HCT116 (cell line): ENCODE measurements at regions not wholly inside any gene's neighbourhood (a gene's known extent, or its start where the extent isn't known, plus 50 kb on each side); places are given as distances from the start of the nearest gene placed in this dataset.

ENCODE experiments used
- ATAC-seq: fragments of 200-7000 bp; cut with Tn5 transposase; 2 replicates; pipeline ENCODE4 v1.9.1; 2020; ENCODE audit warnings: mild to moderate bottlenecking, moderate library complexity
- BruUV-seq: library from RNA; stranded (reverse); fragments of 400-500 nt; replicated peaks from 2 replicates; lab custom pipeline; 2021; lab: Mats Ljungman, UMichigan
- CTCF ChIA-PET: fragments of 300-600 bp; sonication (Branson Sonifier 250); formaldehyde crosslinking; loops from one replicate; lab custom pipeline; 2021; ENCODE audit warnings: antibody characterized with exemption; lab: Charles Lee
- POLR2A ChIA-PET: fragments of 300-600, 350-600 bp; sonication (Branson Sonifier 250); formaldehyde crosslinking; loops from one replicate; lab custom pipeline; 2021; ENCODE audit warnings: antibody characterized with exemption; lab: Charles Lee
- RAD21 ChIA-PET, 2 experiments: fragments of 300-600 bp; sonication (Branson Sonifier 250); formaldehyde crosslinking; loops; one replicate each; lab custom pipeline; 2023; ENCODE audit warnings: low total read pairs in 2 of 2; ENCODE audit not compliant: uncharacterized antibody in 2 of 2, unreplicated experiment in 2 of 2, low non-redundant PET in 1 of 2; lab: Charles Lee
- DNase-seq: peaks from one replicate; pipeline ENCODE4 v3.0.0-alpha.2; 2010; ENCODE audit warnings: low read depth, low spot score
- H2AFZ ChIP-seq: fragments of 200-600 bp; shearing (Covaris generic), sonication (generic); 2 replicates; pipeline ENCODE4 v1.6.1; 2017; ENCODE audit warnings: low read depth, mixed run types, mixed read lengths, antibody characterized with exemption, low read length; ENCODE audit not compliant: poor library complexity, severe bottlenecking
- H3K27ac ChIP-seq: 2 replicates; pipeline ENCODE4 v1.5.1; 2012; ENCODE audit warnings: low read depth, low read length
- H3K27me3 ChIP-seq: fragments of 200-600 bp; sonication (generic); 2 replicates; pipeline ENCODE4 v1.6.1; 2016; ENCODE audit warnings: mixed run types, low read length, mixed read lengths; ENCODE audit not compliant: insufficient read depth
- H3K36me3 ChIP-seq, 2 experiments: fragments of 200-500 bp in 1 of 2; fragments of 200-600 bp in 1 of 2; sonication (Bioruptor generic) in 1 of 2; sonication (generic) in 1 of 2; 2 replicates each; pipeline versions ENCODE4 v1.5.1 to v1.6.1; 2014 to 2016; ENCODE audit warnings: low read length in 2 of 2, inconsistent platforms in 1 of 2, mixed read lengths in 1 of 2, mixed run types in 1 of 2; ENCODE audit not compliant: insufficient read depth in 2 of 2, control insufficient read depth in 1 of 2
- H3K4me1 ChIP-seq, 2 experiments: fragments of 200-600 bp in 1 of 2; sonication (generic) in 1 of 2; 2 replicates each; pipeline versions ENCODE4 v1.5.1 to v1.6.1; 2012 to 2017; ENCODE audit warnings: low read length in 2 of 2, inconsistent platforms in 1 of 2, mild to moderate bottlenecking in 1 of 2, mixed read lengths in 1 of 2, mixed run types in 1 of 2, moderate library complexity in 1 of 2; ENCODE audit not compliant: insufficient read depth in 2 of 2, control insufficient read depth in 1 of 2
- H3K4me2 ChIP-seq: fragments of 200-600 bp; sonication (generic); 2 replicates; pipeline ENCODE4 v1.6.1; 2017; ENCODE audit warnings: mixed run types, low read length, mixed read lengths
- H3K4me3 ChIP-seq, 2 experiments: fragments of 200-600 bp in 1 of 2; sonication (generic) in 1 of 2; replicated peaks in 1 of 2; 2 replicates each; pipeline ENCODE4 v1.5.1; 2011 to 2016; ENCODE audit warnings: low read length in 2 of 2, control low read depth in 1 of 2, low read depth in 1 of 2, mild to moderate bottlenecking in 1 of 2, mixed read lengths in 1 of 2, mixed run types in 1 of 2
- H3K79me2 ChIP-seq: fragments of 200-600 bp; sonication (generic); 2 replicates; pipeline ENCODE4 v1.6.1; 2017; ENCODE audit warnings: mild to moderate bottlenecking, mixed run types, low read length, moderate library complexity, mixed read lengths; ENCODE audit not compliant: insufficient read depth
- H3K9ac ChIP-seq: fragments of 200-600 bp; sonication (generic); 2 replicates; pipeline ENCODE4 v1.6.1; 2016; ENCODE audit warnings: low read length, mixed read lengths
- H3K9me2 ChIP-seq: fragments of 200-600 bp; sonication (generic), shearing (Covaris generic); 2 replicates; pipeline ENCODE4 v1.6.1; 2017; ENCODE audit warnings: mixed run types, mild to moderate bottlenecking, moderate library complexity; ENCODE audit not compliant: insufficient read depth
- H3K9me3 ChIP-seq, 2 experiments: fragments of 200-500 bp in 1 of 2; fragments of 200-600 bp in 1 of 2; sonication (Bioruptor generic) in 1 of 2; sonication (generic) in 1 of 2; 2 replicates each; pipeline ENCODE4 v1.6.1; 2014 to 2017; ENCODE audit warnings: low read length in 2 of 2, mixed read lengths in 2 of 2, inconsistent platforms in 1 of 2, low read depth in 1 of 2, mild to moderate bottlenecking in 1 of 2, mixed run types in 1 of 2, moderate library complexity in 1 of 2; ENCODE audit not compliant: control insufficient read depth in 1 of 2, insufficient read depth in 1 of 2
- H4K20me1 ChIP-seq: fragments of 200-600 bp; sonication (generic), shearing (Covaris generic); 2 replicates; pipeline ENCODE4 v1.6.1; 2017; ENCODE audit warnings: mixed run types, mild to moderate bottlenecking, moderate library complexity; ENCODE audit not compliant: insufficient read depth
- CEBPB ChIP-seq: IDR thresholded peaks from 2 replicates; pipeline ENCODE4 v1.6.1; 2012; ENCODE audit warnings: low read depth
- ELF1 ChIP-seq: IDR thresholded peaks from 2 replicates; pipeline ENCODE4 v1.6.1; 2012; ENCODE audit warnings: low read depth, borderline replicate concordance
- EZH2 ChIP-seq: fragments of 200-600 bp; sonication (generic); IDR thresholded peaks from 2 replicates; pipeline ENCODE4 v1.6.1; 2017; ENCODE audit warnings: antibody characterized with exemption, mixed run types
- FOSL1 ChIP-seq: IDR thresholded peaks from 2 replicates; pipeline ENCODE4 v1.6.1; 2012; ENCODE audit warnings: low read depth
- JUND ChIP-seq: IDR thresholded peaks from 2 replicates; pipeline ENCODE4 v1.6.1; 2012
- POLR2A ChIP-seq: IDR thresholded peaks from 2 replicates; pipeline ENCODE4 v1.7.0; 2011; ENCODE audit warnings: borderline replicate concordance; ENCODE audit not compliant: insufficient read depth, insufficient read length; ENCODE audit errors: extremely low read depth
- POLR2AphosphoS5 ChIP-seq: IDR thresholded peaks from 2 replicates; pipeline ENCODE4 v1.6.1; 2011; ENCODE audit warnings: mild to moderate bottlenecking, low read depth, low read length, moderate library complexity
- SIN3A ChIP-seq: IDR thresholded peaks from 2 replicates; pipeline ENCODE4 v1.6.1; 2012; ENCODE audit warnings: low read depth
- SP1 ChIP-seq: IDR thresholded peaks from 2 replicates; pipeline ENCODE4 v1.6.1; 2012; ENCODE audit warnings: low read depth
- SRF ChIP-seq: IDR thresholded peaks from 2 replicates; pipeline ENCODE4 v1.6.1; 2012; ENCODE audit warnings: low read depth
- YY1 ChIP-seq: IDR thresholded peaks from 2 replicates; pipeline ENCODE4 v1.6.1; 2011; ENCODE audit warnings: low read length, low read depth, moderate library complexity, mild to moderate bottlenecking; ENCODE audit not compliant: insufficient replicate concordance; ENCODE audit errors: extremely low read depth
- ZFX ChIP-seq: fragments of 450-650 bp; IDR thresholded peaks from 2 replicates; pipeline ENCODE4 v1.6.1; 2017
- ZNF274 ChIP-seq: fragments of 200-500 bp; sonication (Bioruptor generic); IDR thresholded peaks from 2 replicates; pipeline ENCODE4 v1.6.1; 2014; ENCODE audit warnings: mild to moderate bottlenecking, low read depth, low read length, inconsistent platforms
- intact Hi-C: fragments of 100-400 bp; cut with micrococcal nuclease; formaldehyde crosslinking; loops from 2 replicates; pipeline ENCODE4 v1.10.0; 2022
- TF ChIP-seq, protein P1 (sequence below), 3 experiments: fragments of 200-600 bp in 1 of 3; sonication (generic) in 1 of 3; IDR thresholded peaks in 2 of 3; conservative IDR thresholded peaks in 1 of 3; 2 replicates each; pipeline ENCODE4 v1.5.1; 2012 to 2017; ENCODE audit warnings: low read depth in 2 of 3, low read length in 2 of 3, antibody characterized with exemption in 1 of 3, borderline replicate concordance in 1 of 3, control low read depth in 1 of 3, mild to moderate bottlenecking in 1 of 3, mixed read lengths in 1 of 3, mixed run types in 1 of 3, moderate library complexity in 1 of 3; ENCODE audit not compliant: insufficient read depth in 1 of 3
- TF ChIP-seq, protein P2 (sequence below): IDR thresholded peaks from 2 replicates; pipeline ENCODE4 v1.6.1; 2012
- TF ChIP-seq, protein P3 (sequence below): IDR thresholded peaks from 2 replicates; pipeline ENCODE4 v1.6.1; 2012

DNA sequence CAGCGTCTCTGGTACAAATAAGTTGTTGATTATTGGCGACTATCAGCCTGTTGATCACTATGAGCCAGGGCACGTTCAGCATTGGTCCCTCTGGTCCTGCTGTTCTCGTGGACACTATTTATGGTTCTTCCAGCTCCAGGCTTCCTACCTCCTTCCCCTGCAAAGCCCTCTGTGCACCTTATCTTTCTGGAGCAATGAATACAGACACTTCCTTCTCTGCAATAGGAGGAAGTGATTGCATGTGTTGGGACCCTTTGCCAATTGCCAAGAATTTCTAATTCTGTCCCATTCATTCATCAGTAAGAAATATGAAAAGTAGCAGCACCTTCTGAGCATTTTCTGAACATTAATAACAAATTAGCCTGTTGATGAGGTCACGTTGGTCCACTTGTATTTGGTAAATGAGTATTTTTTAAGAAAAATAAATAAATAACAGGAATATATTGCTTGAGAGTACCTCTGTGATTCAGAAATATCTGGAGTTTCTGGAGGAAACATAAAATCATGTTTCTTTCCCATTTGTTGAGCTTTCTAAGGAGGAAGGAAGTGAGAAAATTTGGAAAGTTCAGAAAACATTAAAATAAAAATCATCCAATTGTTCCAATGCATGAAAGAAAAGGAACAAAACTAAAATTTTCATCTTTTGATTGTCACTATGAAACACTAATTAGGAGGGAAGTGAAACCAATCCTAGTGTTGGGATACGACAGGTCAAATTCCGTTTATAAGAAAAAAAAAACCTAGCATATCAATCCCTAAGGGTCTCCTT lies 259.1 kb upstream of the KLF6 start:
- H4K20me1 ChIP-seq = no peaks in the 10 kb centered on the region
- H3K27me3 ChIP-seq = no peaks in the 10 kb centered on the region
- ChIA-PET CTCF (interaction anchor here (0.7 kb wide), 1 partner anchor 21 kb away, joined by 3 read pairs; no protein-coding TSS in a partner anchor), POLR2A (no interaction called here), RAD21 (no interaction called here)
- peaks cover 8 to 9% of the 10 kb centered on the region in 2 experiments; a peak in 3 of 4 replicates for H3K9me3 ChIP-seq
- intact Hi-C loops = no loop called here
- H3K4me2 ChIP-seq = no peak overlapping the region
- H3K27ac ChIP-seq = no peak overlapping the region
- H3K9me2 ChIP-seq = no peaks in the 10 kb centered on the region
- no peak overlapping the region for H3K9ac ChIP-seq
- no peaks in the 10 kb centered on the region for H3K36me3 ChIP-seq
- no peak for ATAC-seq
- H3K79me2 ChIP-seq = no peaks in the 10 kb centered on the region
- BruUV-seq = no TSS peak
- no peak overlapping the region for H2AFZ ChIP-seq
- H3K4me3 ChIP-seq = no peak overlapping the region
- DNase-seq = no peak
- no peaks in the 10 kb centered on the region for H3K4me1 ChIP-seq
- TF ChIP-seq JUND = no peak
- TF ChIP-seq SRF = no peak
- TF ChIP-seq, protein P1, sequence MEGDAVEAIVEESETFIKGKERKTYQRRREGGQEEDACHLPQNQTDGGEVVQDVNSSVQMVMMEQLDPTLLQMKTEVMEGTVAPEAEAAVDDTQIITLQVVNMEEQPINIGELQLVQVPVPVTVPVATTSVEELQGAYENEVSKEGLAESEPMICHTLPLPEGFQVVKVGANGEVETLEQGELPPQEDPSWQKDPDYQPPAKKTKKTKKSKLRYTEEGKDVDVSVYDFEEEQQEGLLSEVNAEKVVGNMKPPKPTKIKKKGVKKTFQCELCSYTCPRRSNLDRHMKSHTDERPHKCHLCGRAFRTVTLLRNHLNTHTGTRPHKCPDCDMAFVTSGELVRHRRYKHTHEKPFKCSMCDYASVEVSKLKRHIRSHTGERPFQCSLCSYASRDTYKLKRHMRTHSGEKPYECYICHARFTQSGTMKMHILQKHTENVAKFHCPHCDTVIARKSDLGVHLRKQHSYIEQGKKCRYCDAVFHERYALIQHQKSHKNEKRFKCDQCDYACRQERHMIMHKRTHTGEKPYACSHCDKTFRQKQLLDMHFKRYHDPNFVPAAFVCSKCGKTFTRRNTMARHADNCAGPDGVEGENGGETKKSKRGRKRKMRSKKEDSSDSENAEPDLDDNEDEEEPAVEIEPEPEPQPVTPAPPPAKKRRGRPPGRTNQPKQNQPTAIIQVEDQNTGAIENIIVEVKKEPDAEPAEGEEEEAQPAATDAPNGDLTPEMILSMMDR (IDR thresholded peaks at IDR 0.05 in 2 of 3, conservative IDR thresholded peaks at IDR 0.05 in 1 of 3; ENCODE audit: borderline replicate concordance in 1 of 3, insufficient read depth in 1 of 3, low read depth in 2 of 3, low read length in 2 of 3) = no peak
- TF ChIP-seq, protein P2, sequence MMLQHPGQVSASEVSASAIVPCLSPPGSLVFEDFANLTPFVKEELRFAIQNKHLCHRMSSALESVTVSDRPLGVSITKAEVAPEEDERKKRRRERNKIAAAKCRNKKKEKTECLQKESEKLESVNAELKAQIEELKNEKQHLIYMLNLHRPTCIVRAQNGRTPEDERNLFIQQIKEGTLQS = no peak
- TF ChIP-seq, all 23 proteins: peak for 0

DNA sequence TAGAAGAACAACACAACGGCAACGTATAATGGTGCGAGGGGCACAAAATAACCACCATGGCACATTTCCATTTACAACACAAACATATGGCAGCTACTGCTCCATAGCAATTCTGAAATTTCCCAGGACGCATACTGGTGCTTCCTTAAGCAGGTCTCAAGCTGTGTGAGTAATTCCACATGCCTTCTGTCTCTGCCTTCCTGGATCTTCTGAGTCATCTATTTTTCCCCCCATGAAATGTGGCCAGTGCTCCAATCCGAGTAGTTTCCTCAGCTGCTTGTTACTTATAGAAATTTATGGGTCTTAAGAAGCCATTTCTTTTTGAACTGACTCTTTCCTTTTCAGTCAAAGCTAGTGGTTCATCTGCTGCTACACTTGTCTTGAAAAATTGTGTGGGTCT lies 256.6 kb upstream of the KLF6 start:
- H3K36me3 ChIP-seq = no peaks in the 10 kb centered on the region
- ChIA-PET RAD21 (no interaction called here), CTCF (no interaction called here), POLR2A (no interaction called here)
- no peak overlapping the region for H2AFZ ChIP-seq
- H3K4me2 ChIP-seq = no peak overlapping the region
- H3K79me2 ChIP-seq = no peaks in the 10 kb centered on the region
- H3K9me2 ChIP-seq = no peaks in the 10 kb centered on the region
- H3K27ac ChIP-seq = no peak overlapping the region
- H3K9me3 ChIP-seq = peaks cover 8 to 9% of the 10 kb centered on the region in 2 experiments; a peak in 3 of 4 replicates
- no peak for DNase-seq
- H3K9ac ChIP-seq = no peak overlapping the region
- H3K4me3 ChIP-seq = no peak overlapping the region
- no peaks in the 10 kb centered on the region for H4K20me1 ChIP-seq
- ATAC-seq = no peak
- intact Hi-C loops = no loop called here
- BruUV-seq = no TSS peak
- H3K27me3 ChIP-seq = no peaks in the 10 kb centered on the region
- no peaks in the 10 kb centered on the region for H3K4me1 ChIP-seq
- TF ChIP-seq SIN3A (no peak), FOSL1 (no peak), YY1 (no peak), ZNF274 (no peak), CEBPB (no peak), EZH2 (no peak), POLR2A (no peak), POLR2AphosphoS5 (no peak), ELF1 (no peak), ZFX (no peak), SP1 (no peak)
- TF ChIP-seq, protein P3, sequence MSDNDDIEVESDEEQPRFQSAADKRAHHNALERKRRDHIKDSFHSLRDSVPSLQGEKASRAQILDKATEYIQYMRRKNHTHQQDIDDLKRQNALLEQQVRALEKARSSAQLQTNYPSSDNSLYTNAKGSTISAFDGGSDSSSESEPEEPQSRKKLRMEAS = no peak
- TF ChIP-seq, protein P2 = no peak
